NCI-H1105 (cell line): ENCODE measurements at regions not wholly inside any gene's neighbourhood (a gene's known extent, or its start where the extent isn't known, plus 50 kb on each side); places are given as distances from the start of the nearest gene placed in this dataset.
"Not testable (repeated sequence)": the region's sequence is repeated elsewhere in the genome, so short reads cannot be mapped to it uniquely, and the experiment has no call there.

Experiments
- DNase-seq: peaks from one replicate; lab custom pipeline; 2025; lab: John Stamatoyannopoulos, UW

DNA sequence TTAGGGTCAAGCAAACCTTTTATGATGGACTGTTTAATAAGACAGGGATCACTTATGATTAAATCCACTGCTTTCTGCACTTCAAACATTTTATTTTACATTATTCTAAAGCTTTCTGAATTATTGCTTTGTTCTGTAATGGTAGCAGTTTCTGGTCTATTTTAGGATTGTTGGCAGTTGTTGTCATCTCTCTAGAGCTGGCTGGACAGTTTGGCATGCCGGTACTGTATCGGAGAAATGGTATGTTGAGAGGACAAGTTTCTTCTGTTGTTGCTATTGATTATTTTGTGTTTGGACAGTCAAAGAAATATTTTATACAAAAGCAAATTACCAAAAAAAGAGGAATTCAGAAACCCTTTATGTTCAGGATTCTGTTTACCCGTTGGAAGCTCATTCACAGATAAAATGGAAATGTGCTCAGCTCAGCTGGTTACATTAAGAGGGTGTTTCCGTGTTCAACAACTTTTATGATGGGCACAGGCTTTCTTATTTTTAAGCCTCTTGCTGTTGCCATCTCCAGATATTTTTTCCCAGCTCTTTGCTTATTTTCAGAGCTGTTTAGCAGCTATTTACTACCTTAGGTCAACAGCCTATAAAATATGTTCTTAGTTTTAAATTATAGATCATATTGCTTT lies 214.6 kb upstream of the IGFBP7 start:
- DNase-seq: no peak

DNA sequence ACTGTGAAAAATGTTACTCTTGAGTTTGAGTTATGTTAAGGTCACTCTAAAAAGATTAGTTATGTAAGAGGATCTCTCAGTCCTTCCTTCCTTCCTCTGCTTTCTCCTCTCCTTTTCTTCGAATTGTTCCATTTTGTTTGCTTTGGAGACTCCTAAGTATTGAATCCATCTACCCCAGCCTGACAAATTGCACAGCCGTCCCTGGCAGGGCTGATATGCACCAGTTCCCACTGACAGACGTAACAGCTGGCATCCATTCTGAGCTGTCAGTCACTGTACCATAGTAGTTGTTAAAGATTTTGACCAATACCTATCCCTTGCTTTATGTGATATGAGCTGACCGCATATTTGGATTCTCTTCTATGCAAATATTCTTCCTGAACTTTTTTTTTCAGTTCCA lies 210.7 kb upstream of the IGFBP7 start:
- DNase-seq: no peak

DNA sequence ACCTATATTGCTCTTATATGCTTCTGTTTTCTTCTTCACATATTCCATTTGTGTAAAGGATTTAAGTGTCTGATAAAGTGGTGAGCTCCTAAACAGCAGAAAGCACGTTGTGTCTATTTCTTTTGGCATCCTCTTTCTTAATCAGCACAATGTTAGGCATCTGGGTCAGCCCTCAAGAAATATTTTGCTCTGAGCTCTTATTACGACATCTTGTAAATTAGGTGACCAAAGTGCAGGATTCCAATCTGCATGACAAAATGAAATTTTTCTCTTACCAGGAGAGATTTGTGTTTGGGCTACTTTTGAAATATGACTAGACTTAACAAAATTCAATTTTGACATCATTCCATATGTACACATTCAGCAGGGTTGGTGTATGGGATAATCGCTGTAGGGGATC lies 210.0 kb upstream of the IGFBP7 start:
- DNase-seq: no peak

GRCh38 chr4:57318703-57319102 lies 208.5 kb upstream of the IGFBP7 start:
- DNase-seq: no peak

GRCh38 chr4:57314636-57315035 lies 204.5 kb upstream of the IGFBP7 start:
- no peak for DNase-seq

GRCh38 chr4:57312296-57312695 lies 202.1 kb upstream of the IGFBP7 start:
- no peak for DNase-seq

DNA sequence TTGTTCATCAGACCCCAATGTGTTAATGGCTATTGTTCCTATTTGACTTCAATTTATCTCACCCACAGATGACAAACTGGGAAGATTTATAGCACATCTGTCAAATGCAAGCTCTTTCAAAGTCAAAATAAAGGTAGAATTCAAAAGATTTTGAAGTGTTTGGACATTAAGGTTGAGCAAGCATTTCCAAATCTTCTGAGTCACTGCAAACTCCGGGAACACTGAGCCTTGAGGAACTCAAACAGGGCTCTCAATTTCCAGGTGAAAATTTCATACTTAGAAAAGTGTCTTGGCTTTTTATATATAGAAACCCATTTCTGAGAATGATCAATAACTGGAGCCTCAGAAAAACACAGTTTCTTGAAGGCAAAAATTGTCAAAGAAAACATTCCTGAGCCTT lies 199.5 kb upstream of the IGFBP7 start:
- no peak for DNase-seq

GRCh38 chr4:57308301-57308700 lies 198.1 kb upstream of the IGFBP7 start:
- DNase-seq: no peak

DNA sequence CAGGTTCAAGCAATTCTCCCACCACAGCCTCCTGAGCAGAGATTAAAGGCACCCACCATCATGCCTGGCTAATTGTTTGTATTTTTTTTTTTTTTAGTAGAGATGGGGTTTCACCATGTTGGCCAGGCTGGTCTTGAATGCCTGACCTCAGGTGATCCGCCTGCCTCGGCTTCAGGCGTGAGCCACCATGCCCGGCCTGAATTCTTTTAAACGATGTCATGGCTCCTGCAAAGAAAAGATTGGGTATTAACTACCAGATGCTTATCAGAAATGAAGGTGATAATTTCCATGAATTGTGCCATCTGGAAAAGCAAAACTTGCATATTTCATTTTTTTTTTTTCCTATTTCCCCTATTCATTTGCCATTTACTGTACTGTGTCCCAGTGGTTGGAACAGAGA lies 195.7 kb upstream of the IGFBP7 start:
- DNase-seq: no peak

GRCh38 chr4:57303012-57303751 lies 193.0 kb upstream of the IGFBP7 start:
- DNase-seq: no peak

- DNase-seq: not testable (repeated sequence)
Measured at GRCh38 chr4:57300300-57300699, 190.1 kb upstream of the IGFBP7 start.

GRCh38 chr4:57291911-57292310 lies 181.7 kb upstream of the IGFBP7 start:
- no peak for DNase-seq

DNA sequence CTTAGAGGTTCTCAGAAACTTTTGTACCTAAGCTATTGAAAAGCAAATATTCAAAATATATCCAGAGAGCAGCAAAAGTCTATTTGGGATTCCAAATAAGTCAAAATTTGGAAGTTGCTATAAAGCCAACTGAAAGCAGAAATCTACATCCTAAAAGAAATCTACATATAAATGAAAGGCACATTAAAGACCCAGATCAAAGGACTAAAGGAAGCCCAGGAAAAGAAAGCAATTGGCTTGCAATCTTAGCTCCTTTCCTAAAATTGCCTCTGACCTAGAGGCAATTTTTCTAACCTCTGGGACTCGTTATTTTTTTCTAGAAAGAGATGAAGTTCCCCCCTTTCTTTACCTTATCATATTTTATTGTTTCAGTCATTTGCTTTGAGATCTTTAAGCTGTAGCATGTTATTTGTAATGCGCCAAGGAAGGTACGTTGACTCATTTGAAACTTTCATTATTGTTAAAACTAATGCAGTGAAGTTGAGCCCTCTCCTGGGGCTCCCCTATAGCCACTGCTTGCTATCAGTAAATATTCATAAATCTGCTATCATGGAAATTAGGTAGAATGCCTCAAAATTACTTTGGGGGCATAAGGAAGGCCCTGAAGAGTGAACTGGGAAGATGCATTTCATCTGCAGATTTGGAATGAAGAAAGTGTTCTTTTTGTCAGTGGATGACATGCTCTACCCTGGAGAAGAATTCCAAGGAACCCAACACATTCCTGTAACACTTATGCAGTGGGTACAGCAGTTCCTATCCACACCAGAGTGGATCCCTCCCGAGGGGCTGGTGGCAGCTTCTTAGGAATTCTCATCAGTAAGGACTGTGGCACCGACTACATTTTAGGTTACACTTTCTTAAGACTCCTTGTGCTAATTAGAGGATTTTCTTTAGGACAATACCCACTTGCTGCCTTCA lies 177.8 kb upstream of the IGFBP7 start:
- DNase-seq: no peak

GRCh38 chr4:57282933-57283310 lies 172.7 kb upstream of the IGFBP7 start:
- no peak for DNase-seq

GRCh38 chr4:57280481-57280880 lies 170.3 kb upstream of the IGFBP7 start:
- DNase-seq: no peak

- DNase-seq: no peak
Measured at GRCh38 chr4:57278780-57279179, 168.6 kb upstream of the IGFBP7 start.

DNA sequence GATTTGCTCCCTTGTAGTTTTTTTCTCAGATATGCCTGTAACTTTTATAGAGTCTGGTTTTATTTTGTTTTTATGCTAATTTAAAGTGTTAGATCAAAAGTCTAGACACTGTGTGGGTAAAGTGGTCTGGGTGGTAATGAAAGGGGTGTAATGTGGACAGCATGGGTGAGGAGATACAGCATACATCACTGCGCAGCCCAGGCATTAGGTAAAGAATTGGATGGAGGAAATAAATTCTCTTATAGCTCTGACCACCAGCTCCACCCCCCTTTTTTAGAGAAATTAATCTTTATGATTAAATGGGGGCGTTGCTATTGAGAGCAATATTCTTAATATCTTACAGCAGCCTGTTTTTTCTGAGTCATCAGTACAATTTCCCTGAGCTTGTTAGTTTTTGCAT lies 163.9 kb upstream of the IGFBP7 start:
- DNase-seq: no peak

DNA sequence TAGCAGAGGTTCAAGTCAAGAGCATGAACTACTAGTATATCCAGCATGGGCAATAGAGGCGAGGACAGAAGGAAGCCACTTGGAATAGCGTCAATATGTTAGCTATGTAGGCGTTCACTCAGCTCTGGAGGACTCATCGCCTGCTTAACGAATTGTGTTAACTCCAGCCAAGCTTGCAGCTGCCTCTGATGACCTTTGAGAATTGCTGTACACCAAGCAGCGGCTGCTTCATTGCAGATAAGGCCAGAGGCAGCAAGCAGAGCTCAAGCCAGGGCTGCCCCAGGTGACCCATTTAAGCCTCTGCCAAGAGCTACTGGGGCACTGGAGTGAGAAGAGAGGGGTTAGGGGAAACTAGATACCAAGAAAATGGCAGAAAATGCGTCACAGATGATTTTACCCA lies 160.2 kb upstream of the IGFBP7 start:
- DNase-seq: no peak

DNA sequence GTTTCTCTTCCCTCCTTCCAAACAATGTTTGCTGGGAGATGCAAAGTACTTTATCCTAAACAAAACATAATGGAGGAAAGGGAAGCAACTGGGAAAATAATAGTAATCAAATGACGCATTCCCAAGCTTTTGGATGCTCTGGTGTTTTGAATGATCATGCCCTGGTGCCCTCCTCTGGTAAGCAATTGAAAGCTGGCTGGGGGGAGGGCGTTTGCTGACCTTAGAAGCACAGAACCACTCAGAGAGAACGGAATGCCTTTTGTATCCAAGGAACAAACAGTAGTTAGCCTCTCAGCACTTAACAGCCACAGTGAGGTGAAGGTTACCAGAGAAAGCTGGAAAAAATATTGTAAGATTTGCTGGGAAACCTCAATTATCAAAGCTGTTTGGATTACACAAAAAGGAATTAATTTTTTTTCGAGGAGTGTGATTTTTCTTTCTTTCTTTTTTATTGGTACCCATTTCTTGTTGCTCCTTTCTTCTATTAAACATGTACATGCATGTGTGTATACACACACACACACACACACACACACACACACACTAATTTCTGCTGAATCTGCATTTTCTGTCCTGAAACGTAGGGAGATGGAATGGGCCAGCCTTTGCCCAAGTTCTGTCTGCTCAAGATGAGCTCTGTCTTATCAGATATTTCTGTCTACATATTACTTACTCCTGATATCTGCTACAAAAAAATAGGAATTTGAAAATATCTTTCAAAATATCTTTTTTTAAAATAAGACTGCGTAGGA lies 155.8 kb upstream of the IGFBP7 start:
- no peak for DNase-seq

DNA sequence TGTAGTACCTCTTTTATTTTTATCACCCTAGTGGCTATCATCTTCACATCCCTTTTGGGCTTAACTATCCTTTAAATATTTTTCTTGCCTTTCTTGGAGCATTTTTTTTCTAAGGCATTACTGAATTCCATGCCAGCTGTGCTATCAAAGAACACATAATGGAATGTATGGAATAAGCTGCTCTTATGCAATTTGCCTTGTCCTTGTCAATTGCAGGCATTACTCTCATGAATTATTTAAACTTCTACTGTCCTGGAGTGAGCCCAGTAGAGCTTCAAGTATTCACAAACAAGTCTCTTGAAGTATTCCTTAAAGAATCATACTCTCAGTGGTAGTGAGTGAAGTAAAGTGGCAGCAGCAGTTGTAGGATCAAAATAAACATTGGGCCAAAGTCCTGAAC lies 144.6 kb upstream of the IGFBP7 start:
- no peak for DNase-seq

GRCh38 chr4:57249083-57249482 lies 138.9 kb upstream of the IGFBP7 start:
- DNase-seq: no peak

DNA sequence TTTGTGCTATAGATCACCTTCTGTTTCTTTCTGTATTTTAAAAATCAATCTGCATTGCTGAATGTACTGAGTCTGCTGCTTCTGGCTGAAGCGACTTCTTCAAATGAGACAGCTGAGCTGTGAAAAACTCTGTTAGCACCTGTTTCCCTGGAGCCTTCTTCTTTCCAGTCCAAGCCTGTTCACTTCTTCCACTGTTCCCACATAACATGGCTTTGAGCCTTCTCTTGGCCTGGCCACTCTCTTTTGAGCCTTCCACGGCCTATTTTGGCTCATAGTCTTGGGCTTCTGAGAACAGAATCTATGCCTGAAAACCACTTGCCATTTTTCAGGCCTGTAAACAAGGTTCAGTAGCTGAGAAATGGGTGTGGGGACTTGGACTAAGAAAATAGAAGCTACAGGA lies 132.9 kb upstream of the IGFBP7 start:
- no peak for DNase-seq
